CD14-positive monocyte (primary cell): ENCODE measurements at regions not wholly inside any gene's neighbourhood (a gene's known extent, or its start where the extent isn't known, plus 50 kb on each side); places are given as distances from the start of the nearest gene placed in this dataset.

Experiments
- DNase-seq, 3 donors: peaks; one replicate each; pipeline ENCODE4 v3.0.0-alpha.2; 2011 to 2022
- H2AFZ ChIP-seq: 2 replicates; pipeline ENCODE4 v1.6.0; 2012; ENCODE audit warnings: mild to moderate bottlenecking, low read depth, low read length, inconsistent platforms; ENCODE audit not compliant: insufficient read depth, poor library complexity, severe bottlenecking
- H3K27ac ChIP-seq, 2 donors: 1 replicate in 1 of 2; 2 replicates in 1 of 2; pipeline ENCODE4 v1.5.1; 2012 to 2013; ENCODE audit warnings: low read length in 2 of 2, control low read depth in 1 of 2, inconsistent platforms in 1 of 2, low read depth in 1 of 2, mild to moderate bottlenecking in 1 of 2
- H3K27me3 ChIP-seq, 2 donors: one replicate each; pipeline versions ENCODE4 v1.6.0 to v1.6.1; 2011 to 2013; ENCODE audit warnings: low read length in 2 of 2; ENCODE audit not compliant: control insufficient read depth in 2 of 2, insufficient read depth in 2 of 2
- H3K36me3 ChIP-seq, 2 donors: replicated peaks in 1 of 2; 1 replicate in 1 of 2; 2 replicates in 1 of 2; pipeline versions ENCODE4 v1.5.1 to v1.6.1; 2012 to 2013; ENCODE audit warnings: low read length in 2 of 2, control low read depth in 1 of 2, inconsistent platforms in 1 of 2, mild to moderate bottlenecking in 1 of 2; ENCODE audit not compliant: insufficient read depth in 2 of 2, control insufficient read depth in 1 of 2
- H3K4me1 ChIP-seq, 2 donors: 1 replicate in 1 of 2; 2 replicates in 1 of 2; pipeline versions ENCODE4 v1.5.1 to v1.6.1; 2012 to 2013; ENCODE audit warnings: low read length in 2 of 2, control low read depth in 1 of 2, inconsistent platforms in 1 of 2, mild to moderate bottlenecking in 1 of 2, moderate library complexity in 1 of 2; ENCODE audit not compliant: insufficient read depth in 2 of 2, control insufficient read depth in 1 of 2
- H3K4me2 ChIP-seq: replicated peaks from 2 replicates; pipeline ENCODE3; 2012; ENCODE audit warnings: low read length, moderate library complexity, mild to moderate bottlenecking; ENCODE audit not compliant: poor library complexity, severe bottlenecking; ENCODE audit errors: extremely low read depth
- H3K4me3 ChIP-seq, 3 experiments: fragments of 200-600 bp in 1 of 3; sonication (generic) in 1 of 3; replicated peaks in 1 of 3; 1 replicate in 2 of 3; 2 replicates in 1 of 3; pipeline ENCODE4 v1.5.1; 2011 to 2013; ENCODE audit warnings: low read length in 3 of 3, mild to moderate bottlenecking in 3 of 3, control low read depth in 2 of 3, low read depth in 2 of 3, inconsistent platforms in 1 of 3, moderate library complexity in 1 of 3
- H3K79me2 ChIP-seq: 2 replicates; pipeline ENCODE4 v1.6.0; 2012; ENCODE audit warnings: mild to moderate bottlenecking, control low read depth, inconsistent platforms, low read length, moderate library complexity; ENCODE audit not compliant: insufficient read depth
- H3K9ac ChIP-seq: 2 replicates; pipeline ENCODE4 v1.6.0; 2017; ENCODE audit warnings: low read length, mild to moderate bottlenecking; ENCODE audit not compliant: insufficient read depth, poor library complexity, severe bottlenecking
- H3K9me3 ChIP-seq, 2 donors: replicated peaks in 1 of 2; 1 replicate in 1 of 2; 2 replicates in 1 of 2; pipeline versions ENCODE4 v1.5.1 to v1.6.1; 2012 to 2013; ENCODE audit warnings: low read length in 2 of 2, control low read depth in 1 of 2; ENCODE audit not compliant: control insufficient read depth in 1 of 2, insufficient read depth in 1 of 2
- H4K20me1 ChIP-seq: 2 replicates; pipeline ENCODE4 v1.6.0; 2012; ENCODE audit warnings: mild to moderate bottlenecking, low read length, control low read depth, moderate library complexity; ENCODE audit not compliant: insufficient read depth
- H3K27ac Mint-ChIP-seq, 7 donors: one replicate each; pipeline ENCODE4 v1.8.0; 2020; ENCODE audit warnings: mild to moderate bottlenecking in 7 of 7, mixed read lengths in 7 of 7, moderate library complexity in 6 of 7, inconsistent platforms in 2 of 7
- H3K27me3 Mint-ChIP-seq, 3 donors: one replicate each; pipeline ENCODE4 v1.8.0; 2021 to 2022; ENCODE audit warnings: low read depth in 3 of 3, mild to moderate bottlenecking in 3 of 3, mixed read lengths in 3 of 3, moderate library complexity in 3 of 3, inconsistent platforms in 1 of 3
- H3K36me3 Mint-ChIP-seq, 2 donors: one replicate each; pipeline ENCODE4 v1.8.0; 2020; ENCODE audit warnings: mixed read lengths in 2 of 2, inconsistent platforms in 1 of 2, mild to moderate bottlenecking in 1 of 2
- H3K4me1 Mint-ChIP-seq: one replicate; pipeline ENCODE4 v1.8.0; 2020; ENCODE audit warnings: mild to moderate bottlenecking, mixed read lengths
- H3K4me3 Mint-ChIP-seq, 2 donors: one replicate each; pipeline ENCODE4 v1.8.0; 2020; ENCODE audit warnings: mild to moderate bottlenecking in 2 of 2, mixed read lengths in 2 of 2, moderate library complexity in 1 of 2
- H3K9me3 Mint-ChIP-seq, 7 donors: one replicate each; pipeline ENCODE4 v1.8.0; 2020 to 2022; ENCODE audit warnings: mixed read lengths in 7 of 7, mild to moderate bottlenecking in 6 of 7, moderate library complexity in 6 of 7, inconsistent platforms in 2 of 7
- CTCF ChIP-seq: fragments of 200-600 bp; IDR thresholded peaks from one replicate; pipeline ENCODE4 v1.8.0; 2022; ENCODE audit warnings: antibody characterized with exemption, mild to moderate bottlenecking
- WGBS: methylation state at CpG from one replicate; pipeline ENCODE4 v1.1.5; 2013; ENCODE audit warnings: missing lambda C conversion rate; ENCODE audit not compliant: insufficient coverage; 5-methylcytosine and 5-hydroxymethylcytosine counted together
- intact Hi-C, 2 donors: fragments of 100-400 bp; cut with micrococcal nuclease; formaldehyde crosslinking; loops; one replicate each; pipeline versions ENCODE4 v1.15.0 to v1.15.1; 2023

- no peak overlapping the region for H3K4me3 ChIP-seq
- H3K4me1 Mint-ChIP-seq, result peaks cover 10% of the 10 kb centered on the region
- DNase-seq, result no peak
- no peak overlapping the region for H3K9ac ChIP-seq
- 0% methylated on average over 2 of the region's 3 CpGs for WGBS
- no peak overlapping the region for H3K27ac ChIP-seq
- intact Hi-C loops, result no loop called here
- peaks cover 4 to 7% of the 10 kb centered on the region in 2 donors for H3K4me1 ChIP-seq
- H3K9me3 ChIP-seq, result no peaks in the 10 kb centered on the region
- H4K20me1 ChIP-seq, result no peaks in the 10 kb centered on the region
- TF ChIP-seq CTCF, result no peak
- peak overlapping the region; percentile 51 for H2AFZ ChIP-seq
- H3K27me3 ChIP-seq, result no peaks in the 10 kb centered on the region
- H3K79me2 ChIP-seq, result no peaks in the 10 kb centered on the region
- no peak overlapping the region for H3K4me2 ChIP-seq
- H3K9me3 Mint-ChIP-seq, result peaks cover 0 to 2% (median 0%) of the 10 kb centered on the region in 7 donors
- H3K27ac Mint-ChIP-seq, result no peak overlapping the region
- H3K4me3 Mint-ChIP-seq, result no peak overlapping the region
- no peaks in the 10 kb centered on the region for H3K36me3 Mint-ChIP-seq
- H3K36me3 ChIP-seq, result no peaks in the 10 kb centered on the region
- H3K27me3 Mint-ChIP-seq, result peaks cover 0 to 2% (median 2%) of the 10 kb centered on the region in 3 donors
These were observed 645.0 kb downstream of the IRS1 start for GRCh38 chr2:226154610-226155009.

GRCh38 chr2:226153553-226153952, 646.1 kb downstream of the IRS1 start:
- no peak for DNase-seq
- TF ChIP-seq CTCF, result no peak
- Histone ChIP-seq H3K27me3 (no peaks in the 10 kb centered on the region), H3K4me2 (no peak overlapping the region), H2AFZ (no peak overlapping the region), H3K9ac (no peak overlapping the region), H3K79me2 (no peaks in the 10 kb centered on the region), H3K36me3 (no peaks in the 10 kb centered on the region), H3K4me3 (no peak overlapping the region), H3K4me1 (peaks cover 4 to 7% of the 10 kb centered on the region in 2 donors), H4K20me1 (no peaks in the 10 kb centered on the region), H3K9me3 (no peaks in the 10 kb centered on the region), H3K27ac (no peak overlapping the region)
- intact Hi-C loops, result no loop called here
- Mint-ChIP-seq H3K36me3 (no peaks in the 10 kb centered on the region), H3K27ac (no peak overlapping the region), H3K9me3 (peaks cover 0 to 3% (median 0%) of the 10 kb centered on the region in 7 donors), H3K4me3 (no peak overlapping the region), H3K27me3 (peaks cover 0 to 2% (median 2%) of the 10 kb centered on the region in 3 donors), H3K4me1 (peaks cover 10% of the 10 kb centered on the region)
- 100% methylated on average over 1 of the region's 3 CpGs for WGBS
